ENCODE measurements at regions not wholly inside any gene's neighbourhood (a gene's known extent, or its start where the extent isn't known, plus 50 kb on each side); places are given as distances from the start of the nearest gene placed in this dataset.

- H3T11ph ChIP-seq (ENCODE audit: low read length): no peak overlapping the region
- H2BK20ac ChIP-seq (ENCODE audit: low read depth, low read length, poor library complexity, severe bottlenecking): no peak overlapping the region
- H3K4me2 ChIP-seq (ENCODE audit: insufficient read depth, insufficient read length, low read length): no peak overlapping the region
- H2AK5ac ChIP-seq (ENCODE audit: insufficient read length, low read length): no peak overlapping the region
- H3K79me1 ChIP-seq (ENCODE audit: insufficient read depth, low read depth, low read length, poor library complexity, severe bottlenecking): no peaks in the 10 kb centered on the region
- H3K9me3 ChIP-seq (ENCODE audit: control insufficient read depth, low read depth, low read length): no peaks in the 10 kb centered on the region
- H3K79me2 ChIP-seq (ENCODE audit: insufficient read depth, low read length): no peaks in the 10 kb centered on the region
- H3K27ac ChIP-seq (ENCODE audit: insufficient read length, low read depth, low read length): no peak overlapping the region
- no peak overlapping the region for H2BK12ac ChIP-seq (ENCODE audit: insufficient read length, low read depth, low read length)
- H4K5ac ChIP-seq (ENCODE audit: insufficient read length, low read depth, low read length): no peak overlapping the region
- WGBS (ENCODE audit: extremely low coverage, insufficient read length, low lambda C conversion rate): no CpG with 5 or more reads among the region's 3 CpGs
- H3K27me3 ChIP-seq (ENCODE audit: insufficient read depth, low read length): no peaks in the 10 kb centered on the region
- H2BK15ac ChIP-seq (ENCODE audit: low read depth, low read length): no peak overlapping the region
- no peaks in the 10 kb centered on the region for H4K20me1 ChIP-seq (ENCODE audit: control insufficient read depth, insufficient read depth, insufficient read length)
- no peak overlapping the region for H2BK5ac ChIP-seq (ENCODE audit: insufficient read length, low read length)
- Mint-ChIP-seq H3K27ac (no peak overlapping the region), H3K9me3 (peaks cover 1 to 9% of the 10 kb centered on the region in 2 experiments; a peak in 3 of 5 replicates), H3K4me1 (no peaks in the 10 kb centered on the region), H3K27me3 (ENCODE audit: low read depth) (no peaks in the 10 kb centered on the region; the same call in 1 of the 2 replicates), H3K36me3 (ENCODE audit: insufficient read depth in 1 of 3, low read depth in 3 of 3) (no peaks in the 10 kb centered on the region; a peak in 1 of 7 replicates), H3K4me3 (no peak overlapping the region)
- no peak overlapping the region for H3K56ac ChIP-seq (ENCODE audit: insufficient read length, low read depth, low read length)
- H2AFZ ChIP-seq (ENCODE audit: low read length): no peak overlapping the region
- no peak overlapping the region for H3K4ac ChIP-seq (ENCODE audit: low read depth, low read length)
- no peak for DNase-seq
- no peak overlapping the region for H3K23ac ChIP-seq (ENCODE audit: insufficient read length, low read depth, low read length)
- H4K8ac ChIP-seq (replicated peaks; ENCODE audit: insufficient read length, low read depth, low read length): no peak overlapping the region
- H4K91ac ChIP-seq (ENCODE audit: insufficient read length, low read depth, low read length): no peak overlapping the region
- H3K9ac ChIP-seq (ENCODE audit: extremely low read depth, insufficient read length, low read length): no peak overlapping the region
- no peak for TF ChIP-seq CTCF (conservative IDR thresholded peaks at IDR 0.05)
- H3K4me1 ChIP-seq (ENCODE audit: insufficient read depth, low read length): no peaks in the 10 kb centered on the region
- H3K18ac ChIP-seq (ENCODE audit: insufficient read length, low read depth, low read length): no peak overlapping the region
- no peak overlapping the region for H2BK120ac ChIP-seq (ENCODE audit: low read depth, low read length, poor library complexity, severe bottlenecking)
- no peaks in the 10 kb centered on the region for H3K23me2 ChIP-seq (ENCODE audit: insufficient read length, low read depth, low read length, poor library complexity, severe bottlenecking)
- no peak overlapping the region for H3K14ac ChIP-seq (ENCODE audit: insufficient read depth, low read length)
Measured at GRCh38 chr5:13611604-13612003, 332.9 kb downstream of the DNAH5 start.
